Fibroblast of lung (primary cell): ENCODE measurements at regions not wholly inside any gene's neighbourhood (a gene's known extent, or its start where the extent isn't known, plus 50 kb on each side); places are given as distances from the start of the nearest gene placed in this dataset.

ENCODE experiments used
- DNase-seq, 2 donors: peaks; one replicate each; pipeline versions ENCODE4 v3.0.0 to v3.0.0-alpha.2; 2010; ENCODE audit warnings: low read depth in 2 of 2
- H2AFZ ChIP-seq: 2 replicates; pipeline ENCODE4 v1.5.1; 2012; ENCODE audit warnings: low read length, control low read depth, inconsistent platforms
- H3K27ac ChIP-seq: 2 replicates; pipeline ENCODE4 v1.5.1; 2011; ENCODE audit warnings: low read length, control low read depth; ENCODE audit not compliant: insufficient read depth
- H3K27me3 ChIP-seq: 2 replicates; pipeline ENCODE4 v1.5.1; 2011; ENCODE audit warnings: mild to moderate bottlenecking, low read length; ENCODE audit not compliant: control insufficient read depth, insufficient read depth
- H3K36me3 ChIP-seq: 2 replicates; pipeline ENCODE4 v1.5.1; 2011; ENCODE audit warnings: low read length; ENCODE audit not compliant: control insufficient read depth, insufficient read depth
- H3K4me1 ChIP-seq: 2 replicates; pipeline ENCODE4 v1.5.1; 2011; ENCODE audit warnings: low read length; ENCODE audit not compliant: control insufficient read depth, insufficient read depth; ENCODE audit errors: extremely low read depth
- H3K4me2 ChIP-seq: 2 replicates; pipeline ENCODE4 v1.5.1; 2011; ENCODE audit warnings: low read length, control low read depth; ENCODE audit not compliant: insufficient read depth; ENCODE audit errors: extremely low read depth
- H3K4me3 ChIP-seq, 4 experiments: fragments of 200-600 bp in 1 of 4; sonication (generic) in 1 of 4; replicated peaks in 1 of 4; 2 replicates each; pipeline ENCODE4 v1.5.1; 2011 to 2016; ENCODE audit warnings: low read length in 4 of 4, low read depth in 3 of 4, mild to moderate bottlenecking in 3 of 4, control low read depth in 2 of 4, inconsistent platforms in 1 of 4, mixed read lengths in 1 of 4; ENCODE audit not compliant: insufficient read depth in 1 of 4; ENCODE audit errors: control extremely low read depth in 1 of 4
- H3K79me2 ChIP-seq: 2 replicates; pipeline ENCODE4 v1.5.1; 2012; ENCODE audit warnings: mild to moderate bottlenecking, low read length, inconsistent platforms; ENCODE audit not compliant: control insufficient read depth, insufficient read depth
- H3K9ac ChIP-seq: 2 replicates; pipeline ENCODE4 v1.5.1; 2011; ENCODE audit warnings: mild to moderate bottlenecking, low read length, control low read depth; ENCODE audit not compliant: insufficient read depth
- H3K9me3 ChIP-seq: 2 replicates; pipeline ENCODE4 v1.5.1; 2012; ENCODE audit warnings: low read depth, low read length; ENCODE audit not compliant: control insufficient read depth, insufficient read depth
- H4K20me1 ChIP-seq: 2 replicates; pipeline ENCODE4 v1.5.1; 2011; ENCODE audit warnings: low read length; ENCODE audit not compliant: control insufficient read depth, insufficient read depth; ENCODE audit errors: extremely low read depth
- EZH2 ChIP-seq: IDR thresholded peaks from 2 replicates; pipeline ENCODE4 v1.5.1; 2012; ENCODE audit warnings: low read length, control low read depth, mild to moderate bottlenecking; ENCODE audit errors: missing control alignments
- TF ChIP-seq, protein P1 (sequence below), 2 donors: IDR thresholded peaks in 1 of 2; conservative IDR thresholded peaks in 1 of 2; 1 replicate in 1 of 2; 2 replicates in 1 of 2; pipeline ENCODE4 v1.5.1; 2011 to 2012; ENCODE audit warnings: low read length in 2 of 2, control low read depth in 1 of 2, inconsistent platforms in 1 of 2, low read depth in 1 of 2, mild to moderate bottlenecking in 1 of 2

DNA sequence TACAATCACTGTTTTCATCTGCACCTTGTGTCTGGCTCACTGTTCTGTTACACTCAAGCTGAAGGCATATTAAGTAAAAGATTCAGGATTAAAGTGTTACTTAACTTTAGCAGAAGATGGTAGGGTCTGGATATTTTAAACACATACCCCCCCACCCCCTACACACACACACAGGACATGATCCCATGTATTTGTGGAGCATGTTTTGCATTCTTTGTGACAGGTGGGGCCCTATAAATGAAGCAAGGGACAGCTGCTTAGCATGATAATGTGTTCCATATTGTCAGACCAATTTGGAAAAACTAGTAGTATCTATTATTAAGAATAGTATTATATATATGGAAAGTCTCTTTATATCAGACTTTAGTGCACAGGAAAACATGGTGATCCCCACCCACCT, 335.2 kb upstream of the TNP1 start:
- Histone ChIP-seq H3K36me3 (no peaks in the 10 kb centered on the region), H3K4me1 (no peaks in the 10 kb centered on the region), H3K9me3 (no peaks in the 10 kb centered on the region), H3K4me3 (no peak overlapping the region), H4K20me1 (no peaks in the 10 kb centered on the region), H2AFZ (no peak overlapping the region), H3K79me2 (no peaks in the 10 kb centered on the region), H3K27me3 (no peaks in the 10 kb centered on the region), H3K27ac (no peak overlapping the region), H3K4me2 (no peak overlapping the region), H3K9ac (no peak overlapping the region)
- TF ChIP-seq, protein P1, sequence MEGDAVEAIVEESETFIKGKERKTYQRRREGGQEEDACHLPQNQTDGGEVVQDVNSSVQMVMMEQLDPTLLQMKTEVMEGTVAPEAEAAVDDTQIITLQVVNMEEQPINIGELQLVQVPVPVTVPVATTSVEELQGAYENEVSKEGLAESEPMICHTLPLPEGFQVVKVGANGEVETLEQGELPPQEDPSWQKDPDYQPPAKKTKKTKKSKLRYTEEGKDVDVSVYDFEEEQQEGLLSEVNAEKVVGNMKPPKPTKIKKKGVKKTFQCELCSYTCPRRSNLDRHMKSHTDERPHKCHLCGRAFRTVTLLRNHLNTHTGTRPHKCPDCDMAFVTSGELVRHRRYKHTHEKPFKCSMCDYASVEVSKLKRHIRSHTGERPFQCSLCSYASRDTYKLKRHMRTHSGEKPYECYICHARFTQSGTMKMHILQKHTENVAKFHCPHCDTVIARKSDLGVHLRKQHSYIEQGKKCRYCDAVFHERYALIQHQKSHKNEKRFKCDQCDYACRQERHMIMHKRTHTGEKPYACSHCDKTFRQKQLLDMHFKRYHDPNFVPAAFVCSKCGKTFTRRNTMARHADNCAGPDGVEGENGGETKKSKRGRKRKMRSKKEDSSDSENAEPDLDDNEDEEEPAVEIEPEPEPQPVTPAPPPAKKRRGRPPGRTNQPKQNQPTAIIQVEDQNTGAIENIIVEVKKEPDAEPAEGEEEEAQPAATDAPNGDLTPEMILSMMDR (conservative IDR thresholded peaks at IDR 0.05 in 1 of 2, IDR thresholded peaks at IDR 0.05 in 1 of 2; ENCODE audit: low read depth in 1 of 2, low read length in 2 of 2) = no peak
- TF ChIP-seq EZH2 = no peak
- DNase-seq = no peak

- Histone ChIP-seq H3K27me3 (no peaks in the 10 kb centered on the region), H3K9me3 (no peaks in the 10 kb centered on the region), H3K27ac (no peak overlapping the region), H3K4me3 (no peak overlapping the region), H2AFZ (no peak overlapping the region), H3K79me2 (no peaks in the 10 kb centered on the region), H3K4me2 (no peak overlapping the region), H3K9ac (no peak overlapping the region), H3K36me3 (no peaks in the 10 kb centered on the region), H3K4me1 (no peaks in the 10 kb centered on the region), H4K20me1 (no peaks in the 10 kb centered on the region)
- TF ChIP-seq, protein P1 (conservative IDR thresholded peaks at IDR 0.05 in 1 of 2, IDR thresholded peaks at IDR 0.05 in 1 of 2; ENCODE audit: low read depth in 1 of 2, low read length in 2 of 2) = no peak
- TF ChIP-seq EZH2 = no peak
- no peak for DNase-seq
Measured at GRCh38 chr2:217193431-217194340, 333.8 kb upstream of the TNP1 start.

DNA sequence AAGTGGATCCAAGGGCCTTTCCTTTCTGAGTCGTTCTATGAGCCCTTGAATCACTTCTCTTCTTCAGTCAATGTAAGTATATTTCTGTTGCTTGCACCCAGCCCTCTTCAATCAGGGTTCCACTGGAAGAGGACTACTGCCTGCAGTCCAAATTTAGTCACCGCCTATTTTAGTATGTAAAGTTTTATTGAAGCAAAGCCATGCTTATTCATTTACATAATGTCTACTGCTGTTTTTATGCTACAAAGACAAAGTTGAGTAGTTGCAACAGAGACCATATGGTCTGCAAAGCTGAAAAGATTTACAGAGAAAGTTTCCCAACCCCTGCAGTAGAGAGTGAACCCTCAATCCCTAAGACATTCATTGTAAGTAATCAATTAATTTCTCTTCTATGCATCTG, 332.5 kb upstream of the TNP1 start:
- Histone ChIP-seq H3K79me2 (no peaks in the 10 kb centered on the region), H3K4me3 (no peak overlapping the region), H3K36me3 (no peaks in the 10 kb centered on the region), H3K9ac (no peak overlapping the region), H4K20me1 (no peaks in the 10 kb centered on the region), H3K4me2 (no peak overlapping the region), H3K27ac (no peak overlapping the region), H3K4me1 (no peaks in the 10 kb centered on the region), H3K9me3 (no peaks in the 10 kb centered on the region), H3K27me3 (no peaks in the 10 kb centered on the region), H2AFZ (no peak overlapping the region)
- TF ChIP-seq EZH2 = no peak
- TF ChIP-seq, protein P1 (conservative IDR thresholded peaks at IDR 0.05 in 1 of 2, IDR thresholded peaks at IDR 0.05 in 1 of 2; ENCODE audit: low read depth in 1 of 2, low read length in 2 of 2) = no peak
- peak in 1 of 2 donors; percentile 31 for DNase-seq
